ENCODE measurements at regions not wholly inside any gene's neighbourhood (a gene's known extent, or its start where the extent isn't known, plus 50 kb on each side); places are given as distances from the start of the nearest gene placed in this dataset.

- intact Hi-C loops (cut with DNase I): no loop called here
- no peak overlapping the region for H3K27ac ChIP-seq (replicated peaks in 1 of 4)
Measured at GRCh38 chr1:244219149-244219548, 168.1 kb downstream of the ZBTB18 start.

GRCh38 chr1:244219802-244220201 lies 168.7 kb downstream of the ZBTB18 start:
- peaks cover 0 to 3% (median 0%) of the 10 kb centered on the region in 4 donors for H3K9me3 ChIP-seq
- H3K36me3 ChIP-seq: no peaks in the 10 kb centered on the region
- H3K4me3 ChIP-seq: no peak overlapping the region
- no peak for TF ChIP-seq EP300 (IDR thresholded peaks at IDR 0.05)
- TF ChIP-seq, protein P1, sequence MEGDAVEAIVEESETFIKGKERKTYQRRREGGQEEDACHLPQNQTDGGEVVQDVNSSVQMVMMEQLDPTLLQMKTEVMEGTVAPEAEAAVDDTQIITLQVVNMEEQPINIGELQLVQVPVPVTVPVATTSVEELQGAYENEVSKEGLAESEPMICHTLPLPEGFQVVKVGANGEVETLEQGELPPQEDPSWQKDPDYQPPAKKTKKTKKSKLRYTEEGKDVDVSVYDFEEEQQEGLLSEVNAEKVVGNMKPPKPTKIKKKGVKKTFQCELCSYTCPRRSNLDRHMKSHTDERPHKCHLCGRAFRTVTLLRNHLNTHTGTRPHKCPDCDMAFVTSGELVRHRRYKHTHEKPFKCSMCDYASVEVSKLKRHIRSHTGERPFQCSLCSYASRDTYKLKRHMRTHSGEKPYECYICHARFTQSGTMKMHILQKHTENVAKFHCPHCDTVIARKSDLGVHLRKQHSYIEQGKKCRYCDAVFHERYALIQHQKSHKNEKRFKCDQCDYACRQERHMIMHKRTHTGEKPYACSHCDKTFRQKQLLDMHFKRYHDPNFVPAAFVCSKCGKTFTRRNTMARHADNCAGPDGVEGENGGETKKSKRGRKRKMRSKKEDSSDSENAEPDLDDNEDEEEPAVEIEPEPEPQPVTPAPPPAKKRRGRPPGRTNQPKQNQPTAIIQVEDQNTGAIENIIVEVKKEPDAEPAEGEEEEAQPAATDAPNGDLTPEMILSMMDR (IDR thresholded peaks at IDR 0.05): no peak
- no peaks in the 10 kb centered on the region for H3K27me3 ChIP-seq
- H3K27ac ChIP-seq (replicated peaks in 1 of 4): no peak overlapping the region
- no peak for DNase-seq (ENCODE audit: extremely low spot score)
- peaks cover 0 to 6% (median 2%) of the 10 kb centered on the region in 4 donors for H3K4me1 ChIP-seq
- intact Hi-C loops (cut with DNase I): no loop called here
- 88% methylated on average over 5 of the region's 5 CpGs for WGBS

More at GRCh38 chr1:244219149-244219548, 168.1 kb downstream of the ZBTB18 start:
- Histone ChIP-seq H3K27me3 (no peaks in the 10 kb centered on the region), H3K9me3 (peaks cover 0 to 3% (median 0%) of the 10 kb centered on the region in 4 donors), H3K36me3 (no peaks in the 10 kb centered on the region), H3K4me1 (peaks cover 4 to 13% (median 9%) of the 10 kb centered on the region in 4 donors), H3K4me3 (no peak overlapping the region)
- TF ChIP-seq, protein P1 (IDR thresholded peaks at IDR 0.05): no peak
- TF ChIP-seq POLR2AphosphoS5 (IDR thresholded peaks at IDR 0.05) (no peak), EP300 (IDR thresholded peaks at IDR 0.05) (no peak), POLR2A (IDR thresholded peaks at IDR 0.05; ENCODE audit: low read depth) (no peak)
- DNase-seq (ENCODE audit: extremely low spot score): no peak

GRCh38 chr1:244220410-244220809 lies 169.3 kb downstream of the ZBTB18 start:
- TF ChIP-seq EP300 (IDR thresholded peaks at IDR 0.05): no peak
- no peak for TF ChIP-seq POLR2A (IDR thresholded peaks at IDR 0.05; ENCODE audit: low read depth)
- TF ChIP-seq, protein P1 (IDR thresholded peaks at IDR 0.05): no peak
- no peak for TF ChIP-seq POLR2AphosphoS5 (IDR thresholded peaks at IDR 0.05)
- intact Hi-C loops (cut with DNase I): no loop called here
- Histone ChIP-seq H3K36me3 (no peaks in the 10 kb centered on the region), H3K9me3 (peaks cover 0 to under 1% (median 0%) of the 10 kb centered on the region in 4 donors), H3K27me3 (no peaks in the 10 kb centered on the region), H3K27ac (replicated peaks in 1 of 4) (no peak overlapping the region), H3K4me3 (no peak overlapping the region), H3K4me1 (peaks cover 0 to 6% (median 2%) of the 10 kb centered on the region in 4 donors)
- no peak for DNase-seq (ENCODE audit: extremely low spot score)
- 65% methylated on average over 3 of the region's 3 CpGs for WGBS

- no peaks in the 10 kb centered on the region for H3K27me3 ChIP-seq
- H3K36me3 ChIP-seq: no peaks in the 10 kb centered on the region
- peaks cover 0 to 5% (median 2%) of the 10 kb centered on the region in 4 donors for H3K4me1 ChIP-seq
- H3K27ac ChIP-seq (replicated peaks in 1 of 4): no peak overlapping the region
- no peaks in the 10 kb centered on the region for H3K9me3 ChIP-seq
- H3K4me3 ChIP-seq: no peak overlapping the region
- DNase-seq (ENCODE audit: extremely low spot score): no peak
- intact Hi-C loops (cut with DNase I): no loop called here
- 68% methylated on average over 3 of the region's 4 CpGs for WGBS
- no peak for TF ChIP-seq POLR2A (IDR thresholded peaks at IDR 0.05; ENCODE audit: low read depth)
- TF ChIP-seq, protein P1 (IDR thresholded peaks at IDR 0.05): no peak
- no peak for TF ChIP-seq EP300 (IDR thresholded peaks at IDR 0.05)
- no peak for TF ChIP-seq POLR2AphosphoS5 (IDR thresholded peaks at IDR 0.05)
Measured at GRCh38 chr1:244221991-244222390, 170.9 kb downstream of the ZBTB18 start.

Measured in esophagus muscularis mucosa (tissue), 4 donors.